Loucy (cell line): ENCODE measurements at regions not wholly inside any gene's neighbourhood (a gene's known extent, or its start where the extent isn't known, plus 50 kb on each side); places are given as distances from the start of the nearest gene placed in this dataset.

ENCODE experiments used
- H2AFZ ChIP-seq: fragments of 200-600 bp; sonication (generic); 2 replicates; pipeline ENCODE4 v1.6.0; 2016; ENCODE audit warnings: antibody characterized with exemption, mild to moderate bottlenecking, low read length, moderate library complexity
- H3F3A ChIP-seq: fragments of 200-600 bp; 2 replicates; pipeline ENCODE4 v1.6.0; 2016; ENCODE audit warnings: antibody characterized with exemption, low read depth, mild to moderate bottlenecking
- H3K27me3 ChIP-seq: fragments of 200-600 bp; sonication (generic); 2 replicates; pipeline ENCODE4 v1.6.1; 2014; ENCODE audit warnings: low read length, mild to moderate bottlenecking; ENCODE audit not compliant: insufficient read depth, poor library complexity, severe bottlenecking
- H3K36me3 ChIP-seq: fragments of 200-600 bp; sonication (generic); 2 replicates; pipeline ENCODE4 v1.6.1; 2016; ENCODE audit warnings: low read length; ENCODE audit not compliant: insufficient read depth
- H3K4me1 ChIP-seq: fragments of 200-600 bp; sonication (generic); 2 replicates; pipeline ENCODE4 v1.5.1; 2014; ENCODE audit warnings: low read length, mild to moderate bottlenecking; ENCODE audit not compliant: insufficient read depth, poor library complexity, severe bottlenecking
- H3K4me2 ChIP-seq: fragments of 200-600 bp; sonication (generic); 2 replicates; pipeline ENCODE4 v1.6.0; 2014; ENCODE audit warnings: antibody characterized with exemption, low read length, low read depth, mild to moderate bottlenecking; ENCODE audit not compliant: poor library complexity, severe bottlenecking
- H3K4me3 ChIP-seq: fragments of 200-600 bp; sonication (generic); 2 replicates; pipeline ENCODE4 v1.5.1; 2014; ENCODE audit warnings: low read length, mild to moderate bottlenecking, mixed read lengths; ENCODE audit not compliant: poor library complexity, severe bottlenecking
- H3K79me2 ChIP-seq: fragments of 200-600 bp; sonication (generic); 2 replicates; pipeline ENCODE4 v1.6.1; 2014; ENCODE audit warnings: low read length; ENCODE audit not compliant: insufficient read depth
- H3K9ac ChIP-seq: fragments of 200-600 bp; sonication (generic); 2 replicates; pipeline ENCODE4 v1.6.0; 2014; ENCODE audit warnings: mild to moderate bottlenecking, low read depth, low read length, moderate library complexity; ENCODE audit not compliant: poor library complexity, severe bottlenecking
- H3K9me2 ChIP-seq: fragments of 200-600 bp; sonication (generic); replicated peaks from 2 replicates; pipeline ENCODE4 v1.6.1; 2016; ENCODE audit warnings: low read depth, low read length, mixed read lengths
- H3K9me3 ChIP-seq: fragments of 200-600 bp; sonication (generic); 2 replicates; pipeline ENCODE4 v1.6.1; 2014; ENCODE audit warnings: mild to moderate bottlenecking, antibody characterized with exemption, low read length, low read depth; ENCODE audit not compliant: insufficient read depth
- H4K20me1 ChIP-seq: fragments of 200-600 bp; sonication (generic); 2 replicates; pipeline ENCODE4 v1.6.0; 2014; ENCODE audit warnings: antibody characterized with exemption, low read length, mild to moderate bottlenecking; ENCODE audit not compliant: insufficient read depth, poor library complexity, severe bottlenecking
- CTCF ChIP-seq: fragments of 200-600 bp; sonication (generic); conservative IDR thresholded peaks from 2 replicates; pipeline ENCODE4 v1.5.1; 2014; ENCODE audit warnings: mild to moderate bottlenecking, antibody characterized with exemption, low read length
- EZH2phosphoT487 ChIP-seq: fragments of 200-600 bp; IDR thresholded peaks from 2 replicates; pipeline ENCODE4 v1.6.1; 2018; ENCODE audit warnings: antibody characterized with exemption, mild to moderate bottlenecking, moderate library complexity, borderline replicate concordance

DNA sequence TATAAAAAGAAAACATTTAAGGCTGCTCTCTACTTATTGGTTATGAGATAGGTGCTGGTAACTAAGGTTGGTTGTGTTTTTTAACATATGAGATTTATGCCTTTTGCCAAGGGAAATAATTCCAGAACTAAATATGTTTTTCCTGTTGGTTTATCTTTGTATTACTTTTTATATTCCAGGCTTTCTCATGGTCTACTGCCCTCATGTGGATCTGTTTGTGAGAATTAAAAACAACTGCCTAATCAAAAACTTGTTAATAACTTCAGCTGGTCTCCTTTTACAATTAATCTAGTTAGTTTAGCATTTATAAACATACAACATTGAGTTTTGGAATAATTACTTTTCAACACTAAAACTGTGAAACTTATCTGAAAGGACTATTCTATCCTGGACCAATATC lies 1208.3 kb downstream of the ADGRL3 start:
- Histone ChIP-seq H3K27me3 (no peaks in the 10 kb centered on the region), H3K4me3 (no peak overlapping the region), H3K4me2 (no peak overlapping the region), H3K9me3 (no peaks in the 10 kb centered on the region), H3K9ac (no peak overlapping the region), H3K79me2 (no peaks in the 10 kb centered on the region), H3F3A (no peaks in the 10 kb centered on the region), H4K20me1 (no peaks in the 10 kb centered on the region), H3K36me3 (no peaks in the 10 kb centered on the region), H3K9me2 (no peaks in the 10 kb centered on the region), H3K4me1 (no peaks in the 10 kb centered on the region), H2AFZ (no peak overlapping the region)
- no peak; the same call in 1 of the 2 replicates for TF ChIP-seq CTCF
- no peak for TF ChIP-seq EZH2phosphoT487

DNA sequence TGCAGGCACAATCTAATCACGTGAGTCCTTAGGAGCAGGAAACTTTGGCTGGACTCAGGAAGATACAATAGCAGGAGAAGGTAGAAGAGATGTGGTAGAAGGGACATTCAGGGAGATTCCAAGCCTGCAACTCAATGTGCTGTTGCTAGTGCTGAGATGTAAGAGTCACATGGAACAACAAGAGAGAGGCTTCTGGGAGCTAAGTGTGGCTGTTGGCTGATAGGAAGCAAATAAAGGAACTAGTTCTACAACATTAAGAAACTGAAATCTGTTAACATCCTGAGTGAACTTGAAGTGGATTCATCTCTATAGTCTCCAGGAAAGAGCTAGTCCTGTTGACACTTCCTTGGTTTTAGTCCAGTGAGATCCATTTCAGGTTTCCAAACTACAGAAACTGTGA lies 1207.4 kb downstream of the ADGRL3 start:
- no peaks in the 10 kb centered on the region for H3F3A ChIP-seq
- H3K36me3 ChIP-seq, result no peaks in the 10 kb centered on the region
- no peaks in the 10 kb centered on the region for H3K27me3 ChIP-seq
- no peaks in the 10 kb centered on the region for H3K9me3 ChIP-seq
- H3K9ac ChIP-seq, result no peak overlapping the region
- TF ChIP-seq EZH2phosphoT487 (no peak), CTCF (no peak)
- no peaks in the 10 kb centered on the region for H4K20me1 ChIP-seq
- no peaks in the 10 kb centered on the region for H3K4me1 ChIP-seq
- H3K9me2 ChIP-seq, result no peaks in the 10 kb centered on the region
- H3K79me2 ChIP-seq, result no peaks in the 10 kb centered on the region
- H3K4me3 ChIP-seq, result no peak overlapping the region
- no peak overlapping the region for H3K4me2 ChIP-seq
- no peak overlapping the region for H2AFZ ChIP-seq

GRCh38 chr4:62402088-62402806 lies 1202.1 kb downstream of the ADGRL3 start:
- no peaks in the 10 kb centered on the region for H3K27me3 ChIP-seq
- H2AFZ ChIP-seq, result no peak overlapping the region
- H3K4me2 ChIP-seq, result no peak overlapping the region
- H3K79me2 ChIP-seq, result no peaks in the 10 kb centered on the region
- no peaks in the 10 kb centered on the region for H3K9me2 ChIP-seq
- no peaks in the 10 kb centered on the region for H4K20me1 ChIP-seq
- H3K9me3 ChIP-seq, result no peaks in the 10 kb centered on the region
- no peak for TF ChIP-seq EZH2phosphoT487
- no peak for TF ChIP-seq CTCF
- no peak overlapping the region for H3K4me3 ChIP-seq
- H3K9ac ChIP-seq, result no peak overlapping the region
- H3K36me3 ChIP-seq, result no peaks in the 10 kb centered on the region
- H3K4me1 ChIP-seq, result no peaks in the 10 kb centered on the region
- no peaks in the 10 kb centered on the region for H3F3A ChIP-seq
